HEK293 (cell line): ENCODE measurements at regions not wholly inside any gene's neighbourhood (a gene's known extent, or its start where the extent isn't known, plus 50 kb on each side); places are given as distances from the start of the nearest gene placed in this dataset.
A peak's percentile ranks its signal among the peaks of the same experiment; 100 is the strongest.

Experiments
- FEZF1 ChIP-seq: fragments of 450-650 bp; formaldehyde crosslinking; IDR thresholded peaks from 2 replicates; pipeline ENCODE4 v1.5.1; 2016; ENCODE audit warnings: missing biosample characterization, missing genetic modification characterization
- HOXC10 ChIP-seq: sonication (generic); formaldehyde crosslinking; IDR thresholded peaks from 2 replicates; pipeline ENCODE4 v1.8.1; 2023; ENCODE audit warnings: mild to moderate bottlenecking, missing genetic modification reagents
- TRIM28 ChIP-seq: IDR thresholded peaks from 2 replicates; pipeline ENCODE4 v1.6.1; 2011; ENCODE audit warnings: low read length, control low read depth, borderline replicate concordance
- YY2 ChIP-seq: fragments of 450-650 bp; formaldehyde crosslinking; IDR thresholded peaks from 2 replicates; pipeline ENCODE4 v1.5.1; 2016; ENCODE audit warnings: missing biosample characterization, missing genetic modification characterization
- ZIC2 ChIP-seq: fragments of 450-650 bp; formaldehyde crosslinking; IDR thresholded peaks from 2 replicates; pipeline ENCODE4 v1.5.1; 2016; ENCODE audit warnings: missing biosample characterization, missing genetic modification characterization
- ZNF132 ChIP-seq: fragments of 450-650 bp; formaldehyde crosslinking; IDR thresholded peaks from 2 replicates; pipeline ENCODE4 v1.5.1; 2017; ENCODE audit warnings: missing biosample characterization, missing genetic modification characterization, borderline replicate concordance
- ZNF157 ChIP-seq: fragments of 450-650 bp; formaldehyde crosslinking; IDR thresholded peaks from 2 replicates; pipeline ENCODE4 v1.5.1; 2016; ENCODE audit warnings: missing biosample characterization, missing genetic modification characterization
- ZNF341 ChIP-seq: fragments of 450-650 bp; formaldehyde crosslinking; IDR thresholded peaks from 2 replicates; pipeline ENCODE4; 2016; ENCODE audit warnings: low read depth, missing biosample characterization, missing genetic modification characterization
- ZNF366 ChIP-seq: fragments of 450-650 bp; formaldehyde crosslinking; conservative IDR thresholded peaks from 2 replicates; pipeline ENCODE4 v1.5.1; 2016; ENCODE audit warnings: missing biosample characterization, missing genetic modification characterization
- ZNF530 ChIP-seq: fragments of 450-650 bp; formaldehyde crosslinking; IDR thresholded peaks from 2 replicates; pipeline ENCODE4 v1.5.1; 2016; ENCODE audit warnings: low read depth, missing biosample characterization, missing genetic modification characterization
- ZNF548 ChIP-seq: fragments of 450-650 bp; formaldehyde crosslinking; IDR thresholded peaks from 2 replicates; pipeline ENCODE4 v1.5.1; 2016; ENCODE audit warnings: missing biosample characterization, missing genetic modification characterization
- ZNF561 ChIP-seq: fragments of 450-650 bp; IDR thresholded peaks from 2 replicates; pipeline ENCODE4 v1.5.1; 2018; ENCODE audit warnings: missing biosample characterization, missing genetic modification characterization, borderline replicate concordance
- ZNF596 ChIP-seq: fragments of 450-650 bp; IDR thresholded peaks from 2 replicates; pipeline ENCODE4 v1.5.0; 2018; ENCODE audit warnings: missing biosample characterization, mild to moderate bottlenecking, missing genetic modification characterization, moderate library complexity
- ZNF664 ChIP-seq: fragments of 450-650 bp; formaldehyde crosslinking; IDR thresholded peaks from 2 replicates; pipeline ENCODE4 v1.5.1; 2016; ENCODE audit warnings: missing biosample characterization, missing genetic modification characterization
- ZNF843 ChIP-seq: fragments of 450-650 bp; formaldehyde crosslinking; IDR thresholded peaks from 2 replicates; pipeline ENCODE4 v1.5.1; 2016; ENCODE audit warnings: missing biosample characterization, missing genetic modification characterization
- ZXDB ChIP-seq: fragments of 450-650 bp; formaldehyde crosslinking; IDR thresholded peaks from 2 replicates; pipeline ENCODE4 v1.5.1; 2016; ENCODE audit warnings: missing biosample characterization, missing genetic modification characterization
- TF ChIP-seq, protein P1 (sequence below): fragments of 450-650 bp; formaldehyde crosslinking; IDR thresholded peaks from 2 replicates; pipeline ENCODE4 v1.5.1; 2017; ENCODE audit warnings: missing biosample characterization, missing genetic modification characterization
- TF ChIP-seq, protein P2 (sequence below): fragments of 450-650 bp; formaldehyde crosslinking; conservative IDR thresholded peaks from 2 replicates; pipeline ENCODE4 v1.5.1; 2016; ENCODE audit warnings: low read depth, missing biosample characterization, missing genetic modification characterization
- TF ChIP-seq, protein P3 (sequence below): fragments of 450-650 bp; formaldehyde crosslinking; IDR thresholded peaks from 2 replicates; pipeline ENCODE4 v1.5.1; 2016; ENCODE audit warnings: missing biosample characterization, missing genetic modification characterization
- TF ChIP-seq, protein P4 (sequence below): fragments of 450-650 bp; formaldehyde crosslinking; IDR thresholded peaks from 2 replicates; pipeline ENCODE4 v1.5.1; 2017; ENCODE audit warnings: missing biosample characterization, missing genetic modification characterization

DNA sequence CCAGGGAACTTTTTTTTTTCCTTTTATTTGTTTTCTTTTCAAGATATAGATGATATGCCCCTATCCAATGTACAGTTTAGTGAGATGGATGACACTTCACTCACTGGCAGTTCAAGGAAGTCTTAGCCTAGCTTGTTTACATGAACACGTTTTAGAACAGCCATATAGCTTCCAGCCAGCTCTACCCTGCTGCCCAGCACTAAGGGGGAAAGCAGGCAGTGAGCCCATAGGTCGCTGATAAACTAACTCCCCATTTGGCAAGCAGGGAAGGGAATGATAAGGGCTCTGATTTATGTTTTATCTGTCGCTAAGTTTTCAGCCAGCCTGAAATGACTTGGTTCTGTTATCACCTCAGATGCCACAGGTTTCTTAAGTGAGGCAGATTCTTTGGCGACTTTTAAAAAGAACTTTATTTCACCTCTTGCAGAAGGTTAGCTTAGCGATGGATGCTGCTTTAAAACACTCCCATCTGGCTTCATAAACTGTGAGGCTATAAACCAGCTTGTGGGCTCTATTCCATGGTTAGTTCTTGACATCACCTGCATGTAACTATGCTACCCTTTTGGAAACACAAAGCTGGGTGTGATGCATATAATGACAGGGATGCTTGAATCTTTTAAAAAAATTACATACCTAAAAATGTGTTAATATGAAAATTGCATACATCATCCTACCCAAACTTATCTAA, 348.4 kb downstream of the FBXO8 start (continued):
- TF ChIP-seq, protein P1, sequence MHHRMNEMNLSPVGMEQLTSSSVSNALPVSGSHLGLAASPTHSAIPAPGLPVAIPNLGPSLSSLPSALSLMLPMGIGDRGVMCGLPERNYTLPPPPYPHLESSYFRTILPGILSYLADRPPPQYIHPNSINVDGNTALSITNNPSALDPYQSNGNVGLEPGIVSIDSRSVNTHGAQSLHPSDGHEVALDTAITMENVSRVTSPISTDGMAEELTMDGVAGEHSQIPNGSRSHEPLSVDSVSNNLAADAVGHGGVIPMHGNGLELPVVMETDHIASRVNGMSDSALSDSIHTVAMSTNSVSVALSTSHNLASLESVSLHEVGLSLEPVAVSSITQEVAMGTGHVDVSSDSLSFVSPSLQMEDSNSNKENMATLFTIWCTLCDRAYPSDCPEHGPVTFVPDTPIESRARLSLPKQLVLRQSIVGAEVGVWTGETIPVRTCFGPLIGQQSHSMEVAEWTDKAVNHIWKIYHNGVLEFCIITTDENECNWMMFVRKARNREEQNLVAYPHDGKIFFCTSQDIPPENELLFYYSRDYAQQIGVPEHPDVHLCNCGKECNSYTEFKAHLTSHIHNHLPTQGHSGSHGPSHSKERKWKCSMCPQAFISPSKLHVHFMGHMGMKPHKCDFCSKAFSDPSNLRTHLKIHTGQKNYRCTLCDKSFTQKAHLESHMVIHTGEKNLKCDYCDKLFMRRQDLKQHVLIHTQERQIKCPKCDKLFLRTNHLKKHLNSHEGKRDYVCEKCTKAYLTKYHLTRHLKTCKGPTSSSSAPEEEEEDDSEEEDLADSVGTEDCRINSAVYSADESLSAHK (tag by site-specific recombination) = peak; percentile 54
- TF ChIP-seq TRIM28 (peak; percentile 36; the same call in 1 of the 2 replicates), HOXC10 (CRISPR knock-in tag) (no peak), ZNF664 (tag by site-specific recombination) (peak; percentile 91; the same call in 1 of the 2 replicates), ZNF561 (tag by site-specific recombination) (0 out of 2 replicates have a peak, but pooled peaks have one; percentile 65), ZNF530 (tag by site-specific recombination) (no peak), ZNF132 (tag by site-specific recombination) (no peak), ZNF341 (peak; percentile 86), ZNF843 (tag by site-specific recombination) (peak; percentile 95), ZNF596 (tag by site-specific recombination) (0 out of 2 replicates have a peak, but pooled peaks have one; percentile 39), FEZF1 (tag by site-specific recombination) (peak; percentile 88), ZNF366 (tag by site-specific recombination) (no peak), ZXDB (peak; percentile 92), YY2 (tag by site-specific recombination) (no peak), ZIC2 (tag by site-specific recombination) (0 out of 2 replicates have a peak, but pooled peaks have one; percentile 17), ZNF157 (tag by site-specific recombination) (no peak), ZNF548 (tag by site-specific recombination) (no peak)
- TF ChIP-seq, protein P2, sequence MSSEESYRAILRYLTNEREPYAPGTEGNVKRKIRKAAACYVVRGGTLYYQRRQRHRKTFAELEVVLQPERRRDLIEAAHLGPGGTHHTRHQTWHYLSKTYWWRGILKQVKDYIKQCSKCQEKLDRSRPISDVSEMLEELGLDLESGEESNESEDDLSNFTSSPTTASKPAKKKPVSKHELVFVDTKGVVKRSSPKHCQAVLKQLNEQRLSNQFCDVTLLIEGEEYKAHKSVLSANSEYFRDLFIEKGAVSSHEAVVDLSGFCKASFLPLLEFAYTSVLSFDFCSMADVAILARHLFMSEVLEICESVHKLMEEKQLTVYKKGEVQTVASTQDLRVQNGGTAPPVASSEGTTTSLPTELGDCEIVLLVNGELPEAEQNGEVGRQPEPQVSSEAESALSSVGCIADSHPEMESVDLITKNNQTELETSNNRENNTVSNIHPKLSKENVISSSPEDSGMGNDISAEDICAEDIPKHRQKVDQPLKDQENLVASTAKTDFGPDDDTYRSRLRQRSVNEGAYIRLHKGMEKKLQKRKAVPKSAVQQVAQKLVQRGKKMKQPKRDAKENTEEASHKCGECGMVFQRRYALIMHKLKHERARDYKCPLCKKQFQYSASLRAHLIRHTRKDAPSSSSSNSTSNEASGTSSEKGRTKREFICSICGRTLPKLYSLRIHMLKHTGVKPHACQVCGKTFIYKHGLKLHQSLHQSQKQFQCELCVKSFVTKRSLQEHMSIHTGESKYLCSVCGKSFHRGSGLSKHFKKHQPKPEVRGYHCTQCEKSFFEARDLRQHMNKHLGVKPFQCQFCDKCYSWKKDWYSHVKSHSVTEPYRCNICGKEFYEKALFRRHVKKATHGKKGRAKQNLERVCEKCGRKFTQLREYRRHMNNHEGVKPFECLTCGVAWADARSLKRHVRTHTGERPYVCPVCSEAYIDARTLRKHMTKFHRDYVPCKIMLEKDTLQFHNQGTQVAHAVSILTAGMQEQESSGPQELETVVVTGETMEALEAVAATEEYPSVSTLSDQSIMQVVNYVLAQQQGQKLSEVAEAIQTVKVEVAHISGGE (tag by site-specific recombination) = no peak
- TF ChIP-seq, protein P3, sequence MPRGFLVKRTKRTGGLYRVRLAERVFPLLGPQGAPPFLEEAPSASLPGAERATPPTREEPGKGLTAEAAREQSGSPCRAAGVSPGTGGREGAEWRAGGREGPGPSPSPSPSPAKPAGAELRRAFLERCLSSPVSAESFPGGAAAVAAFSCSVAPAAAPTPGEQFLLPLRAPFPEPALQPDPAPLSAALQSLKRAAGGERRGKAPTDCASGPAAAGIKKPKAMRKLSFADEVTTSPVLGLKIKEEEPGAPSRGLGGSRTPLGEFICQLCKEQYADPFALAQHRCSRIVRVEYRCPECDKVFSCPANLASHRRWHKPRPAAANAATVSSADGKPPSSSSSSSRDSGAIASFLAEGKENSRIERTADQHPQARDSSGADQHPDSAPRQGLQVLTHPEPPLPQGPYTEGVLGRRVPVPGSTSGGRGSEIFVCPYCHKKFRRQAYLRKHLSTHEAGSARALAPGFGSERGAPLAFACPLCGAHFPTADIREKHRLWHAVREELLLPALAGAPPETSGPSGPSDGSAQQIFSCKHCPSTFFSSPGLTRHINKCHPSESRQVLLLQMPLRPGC (tag by site-specific recombination) = peak; percentile 20; the same call in 1 of the 2 replicates
- TF ChIP-seq, protein P4, sequence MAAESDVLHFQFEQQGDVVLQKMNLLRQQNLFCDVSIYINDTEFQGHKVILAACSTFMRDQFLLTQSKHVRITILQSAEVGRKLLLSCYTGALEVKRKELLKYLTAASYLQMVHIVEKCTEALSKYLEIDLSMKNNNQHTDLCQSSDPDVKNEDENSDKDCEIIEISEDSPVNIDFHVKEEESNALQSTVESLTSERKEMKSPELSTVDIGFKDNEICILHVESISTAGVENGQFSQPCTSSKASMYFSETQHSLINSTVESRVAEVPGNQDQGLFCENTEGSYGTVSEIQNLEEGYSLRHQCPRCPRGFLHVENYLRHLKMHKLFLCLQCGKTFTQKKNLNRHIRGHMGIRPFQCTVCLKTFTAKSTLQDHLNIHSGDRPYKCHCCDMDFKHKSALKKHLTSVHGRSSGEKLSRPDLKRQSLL (tag by site-specific recombination) = no peak
- TF ChIP-seq, all 188 proteins: peak for 20
